GM18868 (cell line): ENCODE measurements at regions not wholly inside any gene's neighbourhood (a gene's known extent, or its start where the extent isn't known, plus 50 kb on each side); places are given as distances from the start of the nearest gene placed in this dataset.

Experiments used
- ATAC-seq: cut with Tn5 transposase; IDR thresholded peaks from one replicate; pipeline ENCODE4 v1.9.1; 2021; ENCODE audit warnings: mild to moderate bottlenecking, moderate library complexity; ENCODE audit not compliant: unreplicated experiment

DNA sequence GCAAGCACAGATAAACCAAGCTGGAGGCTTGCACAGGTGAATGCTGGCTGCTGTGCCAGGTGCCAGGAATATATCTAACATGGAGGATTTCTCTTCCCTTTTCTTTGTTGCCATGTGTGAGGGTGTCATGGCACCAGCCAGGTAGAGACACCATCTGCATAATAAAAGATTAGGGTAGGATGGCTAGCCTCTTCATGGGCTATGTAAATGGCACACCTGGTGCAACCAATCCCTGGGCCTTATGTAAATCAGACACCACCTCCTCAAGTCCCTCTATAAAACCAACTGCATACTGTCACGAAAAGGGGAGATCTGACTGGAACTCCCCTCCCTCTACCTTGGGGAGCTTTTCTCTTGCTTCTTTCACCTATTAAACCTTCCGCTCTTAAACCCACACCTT is 322.5 kb upstream of the POM121L12 start:
- no peak for ATAC-seq

DNA sequence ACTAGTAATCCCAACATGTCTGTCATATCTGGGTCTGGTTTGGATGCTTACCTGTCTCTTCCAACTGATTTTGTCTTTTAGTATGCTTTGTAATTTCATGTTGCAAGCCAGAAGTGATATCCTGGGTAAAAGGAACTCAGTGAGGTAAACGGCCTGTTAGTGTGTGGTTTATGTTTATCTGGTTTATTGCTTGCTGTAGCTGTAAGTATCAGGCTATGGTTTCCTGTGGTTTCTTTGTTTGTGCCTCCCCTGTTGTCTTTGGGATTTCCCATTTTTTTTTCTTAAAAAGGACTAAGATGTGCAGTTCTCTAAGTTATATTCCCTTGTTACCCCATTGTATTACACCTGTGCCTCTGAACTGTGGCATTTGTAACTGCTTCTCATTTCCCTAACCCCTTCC is 323.5 kb upstream of the POM121L12 start:
- ATAC-seq: no peak

DNA sequence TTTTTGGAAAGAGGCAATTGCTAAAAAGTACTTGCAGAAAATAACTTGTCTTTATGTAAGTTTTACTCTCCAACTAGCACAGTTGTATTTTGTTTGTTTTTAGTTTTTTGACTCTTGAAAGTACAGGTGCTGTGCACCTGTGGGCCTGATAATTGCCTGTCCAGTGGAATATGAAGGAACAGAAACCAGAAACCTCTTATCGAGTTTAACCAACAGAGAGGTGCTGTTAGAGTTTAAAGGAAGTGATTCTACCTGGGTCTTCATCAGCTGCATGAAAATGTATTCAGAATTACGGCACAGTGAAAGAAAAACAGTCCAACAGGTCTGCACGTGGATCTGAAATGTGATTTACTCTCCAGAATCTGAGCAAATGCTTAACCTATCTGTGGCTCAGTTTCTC is 326.6 kb upstream of the POM121L12 start:
- peak; percentile 74 for ATAC-seq

DNA sequence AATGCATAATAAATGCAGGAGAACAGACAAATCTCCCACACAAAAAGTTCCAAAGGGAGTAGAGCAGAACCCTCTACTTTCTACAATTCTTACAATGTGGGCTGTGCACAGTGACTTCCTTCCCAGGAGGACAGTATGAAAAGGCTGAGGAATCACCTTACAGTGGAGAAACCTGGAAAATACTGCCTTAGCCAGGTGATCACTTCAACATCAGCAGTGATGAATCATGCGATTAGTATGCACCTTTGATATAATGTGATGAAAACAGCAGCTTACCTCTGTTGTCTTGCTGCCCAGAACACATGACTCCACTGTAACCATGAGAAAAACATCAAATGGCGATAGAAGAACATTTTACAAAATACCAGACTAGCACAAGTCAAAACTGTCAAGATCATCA is 329.7 kb upstream of the POM121L12 start:
- no peak for ATAC-seq

DNA sequence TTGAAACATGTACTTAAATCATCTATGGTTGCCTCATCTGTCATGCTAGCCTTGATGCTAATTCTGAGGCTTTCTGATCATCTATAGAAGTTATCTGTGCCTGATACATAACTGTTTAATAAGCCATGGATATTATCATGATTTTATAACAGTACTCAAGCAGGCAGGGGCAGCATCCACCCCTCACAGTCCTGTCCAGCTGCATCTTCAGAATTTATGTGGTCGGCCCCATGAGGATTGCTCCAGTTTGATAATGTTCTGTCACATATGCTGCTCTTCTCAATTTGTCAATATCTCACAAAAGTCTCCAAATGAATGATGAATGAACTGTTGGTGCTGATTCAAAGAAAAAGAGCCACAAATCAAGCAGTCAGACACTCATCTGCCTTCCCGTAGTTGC is 335.1 kb upstream of the POM121L12 start:
- no peak for ATAC-seq

DNA sequence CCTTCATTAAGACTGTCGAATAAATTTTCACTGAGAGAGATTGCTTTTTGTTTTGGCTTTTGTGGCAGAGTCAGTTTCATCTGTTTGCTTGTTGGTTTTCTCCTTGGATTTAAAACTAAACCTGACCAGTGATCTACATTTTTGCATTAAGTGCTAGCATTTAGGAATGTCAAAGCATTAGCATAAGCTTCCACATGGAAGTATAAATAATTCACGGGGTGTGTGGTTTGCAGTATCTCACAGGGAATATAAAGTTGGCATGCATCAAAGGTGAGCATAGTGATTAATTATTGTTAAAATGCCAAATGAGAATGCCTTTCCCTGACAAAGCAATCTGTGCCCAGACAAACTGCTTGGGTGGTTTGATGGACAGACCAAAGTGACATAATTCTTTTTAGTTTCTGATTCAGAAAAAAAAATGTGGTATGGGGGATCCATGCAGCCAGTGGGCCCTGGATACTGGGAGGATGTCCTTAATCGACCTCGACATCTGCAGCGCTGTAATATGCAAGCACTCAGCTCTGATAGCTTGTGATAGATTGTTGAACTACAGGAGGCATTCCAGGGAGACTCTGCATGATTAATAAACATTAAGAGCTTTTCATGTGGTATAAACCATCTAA is 339.3 kb upstream of the POM121L12 start:
- no peak for ATAC-seq

DNA sequence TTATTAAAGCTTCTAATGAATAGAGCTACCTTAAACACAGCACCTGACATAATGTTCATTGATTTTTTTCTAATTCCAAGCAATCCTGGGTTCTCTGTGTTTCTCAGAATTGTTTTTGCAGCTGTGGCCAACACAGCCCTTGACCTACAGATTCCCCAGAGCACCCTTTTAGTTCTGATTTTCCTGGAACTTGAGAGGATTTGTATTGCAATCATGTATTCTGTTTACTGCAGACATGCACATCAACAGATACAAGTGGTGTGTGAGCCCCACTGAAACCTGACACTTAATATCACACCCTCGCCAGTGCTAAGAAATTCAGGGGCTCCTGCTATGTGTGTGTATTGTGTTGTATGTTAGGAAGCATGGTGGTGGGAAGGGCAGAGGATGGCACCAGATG is 344.2 kb upstream of the POM121L12 start:
- no peak for ATAC-seq

DNA sequence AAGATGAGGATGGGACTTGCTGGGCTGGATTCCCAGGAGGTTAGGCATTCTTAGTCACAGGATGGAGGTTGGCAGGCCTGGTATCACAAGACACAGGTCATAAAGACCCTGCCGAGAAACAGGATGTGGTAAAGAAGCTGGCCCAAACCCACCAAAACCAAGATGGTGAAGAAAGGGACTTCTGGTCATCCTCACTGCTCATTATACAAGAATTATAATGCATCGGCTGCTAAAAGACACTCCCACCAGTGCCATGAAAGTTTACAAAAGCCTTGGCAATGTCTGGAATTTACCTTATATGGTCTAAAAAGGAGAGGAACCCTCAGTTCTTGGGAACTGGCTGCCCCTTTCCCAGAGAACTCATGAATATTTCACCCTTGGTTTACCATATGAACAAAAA is 345.5 kb upstream of the POM121L12 start:
- ATAC-seq: no peak

DNA sequence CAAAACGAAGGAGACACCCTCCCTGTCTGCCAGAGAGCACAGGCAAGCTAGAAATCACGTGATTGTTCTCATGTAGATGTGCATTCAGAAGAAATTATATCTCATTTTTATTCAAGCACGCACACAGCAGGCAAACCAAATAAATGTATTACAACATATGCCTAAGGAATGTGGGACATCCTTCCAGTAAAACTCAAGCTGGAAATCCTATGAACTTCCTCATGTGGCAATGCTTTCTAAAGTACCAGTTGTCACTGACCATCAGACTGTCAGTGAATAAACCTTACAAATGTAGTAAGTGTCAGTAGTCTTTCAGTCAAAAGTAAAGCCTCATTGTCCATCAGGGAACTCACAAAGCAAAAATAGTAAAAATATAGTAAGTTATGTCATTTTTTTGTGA is 350.1 kb upstream of the POM121L12 start:
- ATAC-seq: no peak

DNA sequence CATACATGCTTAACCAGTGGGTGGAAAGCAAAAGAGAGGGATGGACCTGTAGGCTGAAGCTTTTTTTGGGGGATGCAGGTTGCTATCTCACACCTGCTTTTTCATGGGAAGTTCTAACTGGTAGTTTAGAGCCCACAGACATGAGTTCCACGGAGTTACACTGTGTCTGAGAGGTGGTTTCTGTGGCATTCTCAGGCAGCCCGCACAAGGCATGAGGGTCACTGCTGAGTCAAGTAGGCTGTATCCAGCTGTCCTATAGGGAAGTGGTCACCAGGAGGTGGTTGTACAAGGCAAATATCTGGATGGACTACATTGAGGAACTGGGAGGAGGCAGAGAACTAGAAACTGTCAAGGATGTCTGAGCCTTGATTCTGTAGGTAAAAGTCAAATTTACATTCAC is 351.0 kb upstream of the POM121L12 start:
- no peak for ATAC-seq

DNA sequence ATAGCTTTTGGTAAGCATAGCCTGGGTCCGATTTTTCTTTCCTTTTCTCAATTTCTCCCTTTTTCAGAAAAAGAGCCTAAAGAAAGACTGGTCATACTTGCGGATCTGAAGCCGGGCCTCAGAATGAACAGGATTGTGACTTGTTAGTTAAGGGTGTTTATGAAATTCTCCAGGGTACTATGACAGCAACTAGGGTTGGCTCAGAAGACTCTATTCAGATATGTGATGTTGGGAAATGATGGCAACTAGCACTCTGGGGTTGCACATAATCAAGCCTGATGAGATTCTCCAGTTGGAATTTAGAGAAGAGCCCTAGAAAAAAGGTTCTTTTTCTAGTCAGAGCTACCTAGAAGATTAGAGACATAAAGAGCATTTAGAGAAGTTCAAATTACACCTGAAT is 352.4 kb upstream of the POM121L12 start:
- no peak for ATAC-seq

DNA sequence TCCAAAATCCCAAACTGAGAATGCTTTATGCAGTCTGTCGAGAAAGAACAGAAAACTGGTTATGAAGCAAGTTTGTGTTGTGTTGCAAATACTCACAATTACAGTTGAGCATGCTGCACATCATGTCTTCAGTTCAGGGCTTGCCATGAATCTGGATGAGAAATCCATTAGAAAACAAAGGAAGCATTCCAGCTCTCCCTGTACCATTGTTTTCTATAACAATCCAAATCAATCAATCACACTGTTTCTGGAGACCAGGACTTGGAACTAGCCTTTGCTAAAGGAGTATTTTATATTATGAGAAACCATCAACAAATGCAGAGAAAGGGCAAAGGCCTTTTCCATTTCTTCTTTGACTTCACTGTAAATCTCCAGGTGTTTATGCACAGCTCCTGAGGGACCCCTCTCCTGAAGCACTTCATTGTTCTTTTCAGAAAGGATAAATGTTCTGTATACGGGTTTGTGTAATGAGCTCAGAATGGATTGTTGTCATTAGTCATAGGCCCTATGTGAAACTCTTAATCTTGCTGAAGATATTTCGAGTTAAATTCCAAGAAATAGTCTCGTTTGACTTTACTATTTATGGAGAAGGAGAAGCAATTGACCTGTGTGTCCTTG is 364.7 kb upstream of the POM121L12 start:
- no peak for ATAC-seq

DNA sequence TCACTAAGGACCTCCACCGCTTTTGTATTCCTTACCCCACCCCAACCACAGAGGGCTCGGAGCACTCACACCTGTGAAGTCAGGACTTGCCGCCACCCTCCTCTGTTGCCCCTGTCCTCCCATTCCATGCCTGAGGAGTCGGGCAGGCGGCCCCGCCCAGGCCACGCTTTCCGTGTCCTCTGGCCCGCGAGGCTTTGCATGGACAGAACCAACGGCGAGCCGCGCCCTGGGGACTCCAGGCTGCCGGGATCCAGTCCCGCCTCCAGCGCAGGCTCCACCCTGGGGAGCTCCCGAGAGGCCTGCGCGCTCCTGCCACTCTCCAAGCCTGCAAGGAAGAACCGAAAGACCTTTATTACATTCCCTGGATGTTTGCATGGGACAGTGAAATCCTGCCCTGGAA is 366.4 kb upstream of the POM121L12 start:
- no peak for ATAC-seq

DNA sequence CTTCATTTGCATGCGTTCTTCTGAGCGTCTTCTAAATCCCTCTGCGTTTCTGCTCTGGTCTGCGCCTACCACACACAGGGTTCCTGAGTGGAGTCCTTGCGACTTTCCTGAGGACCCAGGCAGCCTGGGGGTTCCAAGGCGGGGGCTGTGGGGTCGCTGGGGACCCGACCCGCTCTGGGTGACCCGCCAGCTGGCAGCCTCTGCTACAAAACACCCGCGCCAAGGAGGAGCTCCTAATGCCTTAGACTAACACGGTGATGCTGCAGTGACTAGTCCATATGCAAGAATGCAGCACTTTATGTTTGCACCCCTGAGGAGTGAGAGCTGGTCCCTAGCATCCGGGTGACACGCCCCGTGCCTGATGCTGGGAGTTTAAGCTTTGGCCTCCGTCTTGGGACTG is 367.0 kb upstream of the POM121L12 start:
- no peak for ATAC-seq

DNA sequence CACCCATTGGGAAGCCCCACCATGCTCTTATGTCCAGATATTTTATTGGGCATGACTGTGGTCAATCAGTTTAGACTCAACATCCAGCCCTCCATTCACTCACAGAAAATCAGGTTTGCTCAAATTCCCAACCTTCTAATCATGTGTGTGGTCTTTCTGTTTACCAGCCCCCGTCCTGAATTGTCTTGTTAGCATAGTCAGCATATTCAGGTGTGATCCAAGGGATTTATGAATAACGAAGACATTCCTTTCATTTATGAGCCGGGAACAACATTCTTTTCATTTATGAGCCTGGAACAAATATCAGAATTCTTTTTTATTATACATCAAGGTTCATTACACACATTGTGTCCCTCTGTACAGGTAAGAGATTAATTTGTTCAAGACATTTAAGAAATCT is 376.3 kb upstream of the POM121L12 start:
- ATAC-seq: no peak

DNA sequence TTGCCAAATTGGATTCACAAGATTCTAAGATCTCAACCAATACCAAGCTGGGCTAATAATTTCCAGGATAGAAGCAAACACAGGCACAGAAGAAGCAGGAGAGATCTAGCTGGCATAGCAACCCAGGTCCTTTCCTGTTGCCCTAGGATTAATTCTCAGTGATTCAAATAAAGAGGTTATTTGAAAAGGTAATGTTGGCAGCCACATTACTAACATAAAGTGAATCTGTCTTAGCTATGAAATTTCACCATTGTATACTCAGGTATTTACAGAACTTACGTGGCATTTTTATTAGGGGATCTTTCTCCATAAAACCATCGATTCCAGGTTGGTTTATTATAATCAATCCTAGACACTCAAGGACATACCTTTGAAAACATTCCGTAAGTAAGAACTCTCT is 379.3 kb upstream of the POM121L12 start:
- no peak for ATAC-seq

DNA sequence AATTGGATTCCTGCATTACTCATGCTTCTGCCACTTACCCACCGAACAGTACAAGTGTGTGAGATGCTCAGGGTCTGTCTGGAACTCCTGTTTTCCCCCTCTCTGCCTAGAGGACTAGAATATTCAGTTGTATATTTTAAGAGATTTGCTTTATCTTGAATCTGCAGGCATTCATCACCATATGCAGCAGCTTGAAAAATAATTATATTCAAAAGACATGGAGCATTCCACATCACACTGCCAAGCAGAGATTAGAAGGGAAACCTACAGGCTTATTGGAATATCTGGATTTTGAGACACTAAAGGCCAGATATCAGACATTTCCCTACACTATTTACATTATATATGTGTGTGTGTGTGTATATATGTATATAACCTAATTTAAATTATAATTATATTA is 382.8 kb upstream of the POM121L12 start:
- no peak for ATAC-seq

DNA sequence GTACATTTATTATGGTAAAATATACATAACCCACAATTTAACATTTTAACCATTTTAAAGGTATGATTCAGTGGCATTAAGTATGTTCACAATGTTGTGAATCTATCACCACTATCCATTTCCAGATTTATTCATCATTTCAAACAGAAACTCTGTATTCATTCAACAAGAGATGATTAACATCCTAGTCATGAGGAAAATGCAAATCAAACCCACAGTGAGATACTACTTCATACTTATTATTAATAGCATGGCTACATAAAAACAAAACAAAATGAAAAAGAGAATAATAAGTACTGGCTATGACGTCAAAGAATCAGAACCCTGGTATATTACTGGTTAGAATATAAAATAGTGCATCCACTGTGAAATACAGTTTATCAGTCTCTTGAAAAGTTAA is 386.6 kb upstream of the POM121L12 start:
- ATAC-seq: no peak

DNA sequence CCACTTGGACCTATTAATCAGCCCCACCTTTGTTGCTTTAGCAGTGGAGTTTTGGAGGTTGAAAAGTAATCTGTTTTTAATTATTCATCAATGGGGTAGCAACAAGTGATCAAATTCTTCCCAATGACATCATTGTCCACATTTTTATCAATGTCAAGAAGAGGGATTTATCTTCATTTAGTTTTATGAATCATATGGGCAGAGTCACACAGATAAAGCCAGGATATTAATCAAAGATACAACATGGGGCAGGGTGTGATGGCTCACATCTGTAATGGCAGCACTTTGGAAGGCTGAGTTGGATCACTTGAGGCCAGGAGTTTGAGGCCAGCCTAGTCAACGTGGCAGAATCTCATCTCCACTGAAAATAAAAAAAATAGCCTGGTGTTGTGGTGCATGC is 388.4 kb upstream of the POM121L12 start:
- no peak for ATAC-seq

DNA sequence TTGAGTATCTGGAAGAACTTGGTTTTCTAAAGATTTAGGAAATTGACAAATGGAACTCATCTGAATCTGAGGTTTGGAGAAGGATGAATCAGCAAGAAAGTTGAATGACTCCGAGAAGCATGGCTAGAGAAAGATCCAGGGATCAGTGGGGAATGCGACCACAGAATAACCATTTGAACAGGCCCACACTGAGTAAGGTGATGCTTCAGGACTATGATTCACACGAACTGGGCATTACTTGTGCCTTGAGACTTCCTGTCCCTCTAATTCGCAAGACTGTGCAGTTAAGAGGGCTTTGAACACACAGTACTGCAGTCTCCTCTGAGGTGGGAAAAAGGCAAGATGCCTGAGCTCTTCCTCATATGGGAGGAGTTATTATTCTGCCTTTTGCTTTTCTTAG is 395.5 kb upstream of the POM121L12 start:
- ATAC-seq: no peak

DNA sequence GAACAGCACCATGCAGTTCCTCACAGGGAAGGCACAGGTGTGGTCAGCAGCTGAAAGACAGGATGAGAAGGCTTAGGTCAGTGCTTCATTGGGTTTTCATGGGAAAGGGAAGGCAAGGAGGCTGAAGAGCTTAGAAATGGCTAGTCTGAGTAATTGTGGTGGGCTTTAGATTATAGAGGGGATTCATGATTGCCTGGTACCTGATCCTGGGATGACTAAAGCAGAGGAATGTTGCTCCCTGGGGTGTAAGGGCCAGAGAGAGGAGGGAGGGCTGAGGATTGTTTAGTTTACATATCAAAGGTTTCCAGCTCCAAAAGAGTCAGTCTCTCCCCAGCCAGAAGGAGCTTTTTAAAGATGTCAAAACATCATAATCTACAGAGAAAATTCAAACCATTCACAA is 396.3 kb upstream of the POM121L12 start:
- no peak for ATAC-seq

DNA sequence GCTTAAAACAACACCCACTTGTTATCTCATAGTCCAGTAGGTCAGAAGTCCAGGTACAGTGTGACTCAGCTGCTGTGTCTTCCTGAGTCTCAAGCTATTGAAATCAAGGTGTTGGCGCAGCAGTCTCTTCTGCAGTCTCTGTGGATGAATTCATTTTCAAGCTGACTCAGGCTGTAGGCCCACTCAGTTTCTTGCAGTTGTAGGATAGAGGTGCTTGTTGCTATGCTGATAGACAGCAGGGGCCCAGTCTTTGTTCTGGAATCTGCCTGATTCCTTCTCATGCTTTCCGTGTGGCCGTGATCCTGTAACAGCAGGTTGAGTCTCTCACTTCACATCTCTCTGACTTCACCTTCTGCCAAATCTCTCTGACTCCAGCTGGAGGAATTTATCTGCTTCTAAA is 400.4 kb upstream of the POM121L12 start:
- no peak for ATAC-seq

DNA sequence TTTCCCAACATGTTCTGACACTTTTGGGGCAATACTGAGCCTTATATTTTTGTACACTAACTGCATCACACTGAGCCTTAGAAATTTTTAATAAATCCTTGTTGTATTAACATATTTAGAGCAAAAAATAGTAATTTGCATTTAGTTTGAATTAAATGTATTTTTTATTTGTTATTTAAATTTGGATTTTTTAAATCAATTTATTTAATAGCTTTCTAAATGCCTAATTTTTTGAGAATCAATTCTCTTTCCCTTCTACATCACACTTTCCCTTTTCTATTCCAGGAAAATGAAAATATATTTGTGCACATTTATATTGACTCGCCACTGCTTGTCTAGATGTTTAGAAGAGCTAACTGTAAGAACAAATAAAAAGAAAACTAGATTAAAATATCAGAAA is 414.6 kb upstream of the POM121L12 start:
- no peak for ATAC-seq
